Fibroblast of the aortic adventitia (primary cell): ENCODE measurements at regions not wholly inside any gene's neighbourhood (a gene's known extent, or its start where the extent isn't known, plus 50 kb on each side); places are given as distances from the start of the nearest gene placed in this dataset.
"Not testable (repeated sequence)": the region's sequence is repeated elsewhere in the genome, so short reads cannot be mapped to it uniquely, and the experiment has no call there.

Experiments
- DNase-seq: peaks from one replicate; pipeline ENCODE4 v3.0.0-alpha.2; 2010; ENCODE audit warnings: low read depth
- H3K4me3 ChIP-seq: 2 replicates; pipeline ENCODE4 v1.5.1; 2011; ENCODE audit warnings: low read depth, mild to moderate bottlenecking, control low read depth, low read length, moderate library complexity

- not testable (repeated sequence) for DNase-seq, H3K4me3 ChIP-seq
Measured at GRCh38 chr9:41279437-41279836, 90.3 kb upstream of the ZNG1F start.

DNA sequence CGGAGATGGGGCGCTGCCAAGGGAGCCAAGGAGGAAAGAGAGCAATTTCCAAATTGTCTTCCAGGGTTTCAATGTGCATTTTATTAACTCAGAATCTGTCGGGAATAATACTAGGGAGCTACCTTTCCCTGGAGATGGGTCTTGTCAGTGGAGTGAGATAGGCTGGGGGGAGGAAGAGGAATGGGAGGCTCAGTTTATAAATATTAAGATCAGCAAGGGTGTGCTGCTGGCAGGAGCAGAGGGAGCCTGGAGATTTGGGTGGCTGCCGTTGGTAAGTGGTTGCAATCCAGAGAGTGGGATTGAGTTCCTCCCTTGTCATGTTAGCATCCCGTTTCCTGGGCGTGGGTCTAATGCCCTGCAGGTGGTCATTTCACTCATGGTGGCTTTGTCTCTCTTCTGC lies 89.9 kb upstream of the ZNG1F start:
- H3K4me3 ChIP-seq, DNase-seq: not testable (repeated sequence)

- DNase-seq = peak; percentile 46
- peak overlapping the region; percentile 64 for H3K4me3 ChIP-seq
Measured at GRCh38 chr9:41273549-41274267, 84.6 kb upstream of the ZNG1F start.

- not testable (repeated sequence) for H3K4me3 ChIP-seq, DNase-seq
Measured at GRCh38 chr9:41272879-41273548, 83.9 kb upstream of the ZNG1F start.

GRCh38 chr9:41270992-41271391 lies 81.9 kb upstream of the ZNG1F start:
- not testable (repeated sequence) for H3K4me3 ChIP-seq, DNase-seq

- H3K4me3 ChIP-seq, DNase-seq: not testable (repeated sequence)
Measured at GRCh38 chr9:41269471-41269870, 80.4 kb upstream of the ZNG1F start.

DNA sequence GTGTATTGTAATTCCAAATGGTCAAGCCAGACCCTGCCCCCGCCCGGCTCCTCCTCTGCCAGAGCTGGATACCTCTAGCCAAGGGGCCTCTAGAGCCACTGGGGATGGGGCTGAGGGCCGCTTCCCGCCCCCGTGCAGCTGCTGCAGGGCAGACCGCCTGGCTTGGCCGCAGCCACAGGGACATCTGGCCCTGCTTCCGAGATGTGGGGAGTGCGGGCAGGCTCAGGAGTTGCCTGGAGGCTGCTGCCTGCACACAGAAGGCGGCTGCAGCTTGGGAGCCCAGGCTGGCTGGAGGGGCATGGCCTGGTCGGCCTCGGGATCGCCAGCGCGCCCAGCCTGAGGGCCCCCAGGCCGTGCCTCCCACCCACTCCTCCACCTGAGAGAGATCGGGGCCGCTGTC lies 79.9 kb upstream of the ZNG1F start:
- not testable (repeated sequence) for H3K4me3 ChIP-seq, DNase-seq

GRCh38 chr9:41266602-41267001 lies 77.5 kb upstream of the ZNG1F start:
- not testable (repeated sequence) for H3K4me3 ChIP-seq, DNase-seq

- DNase-seq = not testable (repeated sequence)
Measured at GRCh38 chr9:41266000-41266399, 76.9 kb upstream of the ZNG1F start.

GRCh38 chr9:41251973-41252372 lies 62.9 kb upstream of the ZNG1F start:
- H3K4me3 ChIP-seq, DNase-seq: not testable (repeated sequence)

More at GRCh38 chr9:41266000-41266399, 76.9 kb upstream of the ZNG1F start:
- not testable (repeated sequence) for H3K4me3 ChIP-seq

DNA sequence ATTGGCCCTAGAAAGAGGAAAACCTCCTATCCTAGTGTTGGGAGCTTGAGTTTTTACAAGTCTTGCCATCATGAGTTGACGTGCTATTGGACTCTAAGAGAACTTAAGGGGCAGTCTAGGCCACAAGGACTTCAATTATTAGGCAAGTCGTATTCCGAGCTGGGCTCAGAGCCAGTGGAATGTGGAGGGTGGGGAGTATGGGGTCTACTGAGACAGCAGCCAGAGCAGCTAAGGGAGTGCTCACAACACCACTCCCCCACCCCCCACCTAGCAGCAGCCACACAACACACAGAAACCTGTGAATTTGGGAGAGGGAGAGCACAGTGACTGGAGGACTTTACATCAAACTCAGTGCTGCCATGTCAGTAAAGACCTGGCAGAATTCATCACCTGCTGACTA lies 62.0 kb upstream of the ZNG1F start:
- not testable (repeated sequence) for DNase-seq, H3K4me3 ChIP-seq

DNA sequence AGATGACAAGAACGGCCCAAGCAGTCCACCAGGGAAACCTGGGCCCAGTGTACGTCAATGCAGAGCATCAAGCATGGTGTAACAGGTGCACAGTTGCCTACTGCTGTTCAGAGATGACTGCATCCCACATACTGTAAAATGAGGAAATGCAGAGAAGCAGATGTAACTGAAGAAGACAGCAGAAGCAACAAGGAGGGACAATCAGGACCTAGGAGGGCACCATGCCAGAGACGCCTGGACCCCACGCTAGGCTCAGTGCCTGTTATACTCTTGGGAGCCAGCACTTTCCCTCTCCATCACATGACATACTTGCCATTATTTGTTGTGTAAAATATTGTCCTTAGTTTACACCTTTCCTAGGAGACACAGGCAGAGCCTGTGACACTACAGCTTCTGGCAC lies 57.6 kb upstream of the ZNG1F start:
- not testable (repeated sequence) for DNase-seq, H3K4me3 ChIP-seq
